Thyroid gland (tissue), 4 donors: ENCODE measurements at regions not wholly inside any gene's neighbourhood (a gene's known extent, or its start where the extent isn't known, plus 50 kb on each side); places are given as distances from the start of the nearest gene placed in this dataset.

Experiments
- POLR2A ChIP-seq, 2 donors: fragments of 450-650 bp; IDR thresholded peaks; one replicate each; pipeline ENCODE4 v1.6.1; 2017; ENCODE audit warnings: antibody characterized with exemption in 2 of 2, mild to moderate bottlenecking in 2 of 2, moderate library complexity in 1 of 2
- TF ChIP-seq, protein P1 (sequence below), 6 experiments: fragments of 200-600 bp in 3 of 6; fragments of 450-650 bp in 3 of 6; sonication (generic) in 3 of 6; IDR thresholded peaks; one replicate each; pipeline ENCODE4 v1.5.1; 2016 to 2019; ENCODE audit warnings: antibody characterized with exemption in 6 of 6, mild to moderate bottlenecking in 2 of 6, inconsistent platforms in 1 of 6, moderate library complexity in 1 of 6

DNA sequence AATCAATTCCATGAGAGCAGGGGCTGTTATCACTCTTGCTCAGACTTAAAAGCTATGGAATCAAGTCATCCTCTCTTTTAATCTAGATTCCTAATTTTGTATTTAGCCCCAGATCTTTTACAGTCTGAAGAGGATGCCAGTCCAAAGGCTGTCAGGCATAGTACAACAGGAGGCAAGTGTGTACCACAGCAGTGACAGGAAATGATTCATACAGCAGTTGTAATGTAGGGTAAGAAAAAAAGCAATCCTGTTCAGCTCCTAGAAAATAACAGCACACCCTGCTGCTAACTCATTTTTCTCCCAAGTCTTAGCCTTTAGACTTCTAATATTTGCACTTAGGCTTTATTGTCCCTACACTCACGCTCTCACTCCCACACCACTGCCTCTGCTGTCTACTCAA, 127.8 kb upstream of the SYT4 start:
- TF ChIP-seq, protein P1, sequence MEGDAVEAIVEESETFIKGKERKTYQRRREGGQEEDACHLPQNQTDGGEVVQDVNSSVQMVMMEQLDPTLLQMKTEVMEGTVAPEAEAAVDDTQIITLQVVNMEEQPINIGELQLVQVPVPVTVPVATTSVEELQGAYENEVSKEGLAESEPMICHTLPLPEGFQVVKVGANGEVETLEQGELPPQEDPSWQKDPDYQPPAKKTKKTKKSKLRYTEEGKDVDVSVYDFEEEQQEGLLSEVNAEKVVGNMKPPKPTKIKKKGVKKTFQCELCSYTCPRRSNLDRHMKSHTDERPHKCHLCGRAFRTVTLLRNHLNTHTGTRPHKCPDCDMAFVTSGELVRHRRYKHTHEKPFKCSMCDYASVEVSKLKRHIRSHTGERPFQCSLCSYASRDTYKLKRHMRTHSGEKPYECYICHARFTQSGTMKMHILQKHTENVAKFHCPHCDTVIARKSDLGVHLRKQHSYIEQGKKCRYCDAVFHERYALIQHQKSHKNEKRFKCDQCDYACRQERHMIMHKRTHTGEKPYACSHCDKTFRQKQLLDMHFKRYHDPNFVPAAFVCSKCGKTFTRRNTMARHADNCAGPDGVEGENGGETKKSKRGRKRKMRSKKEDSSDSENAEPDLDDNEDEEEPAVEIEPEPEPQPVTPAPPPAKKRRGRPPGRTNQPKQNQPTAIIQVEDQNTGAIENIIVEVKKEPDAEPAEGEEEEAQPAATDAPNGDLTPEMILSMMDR (IDR thresholded peaks at IDR 0.05) = no peak
- TF ChIP-seq POLR2A (IDR thresholded peaks at IDR 0.05) = no peak
